H9 (cell line): ENCODE measurements at regions not wholly inside any gene's neighbourhood (a gene's known extent, or its start where the extent isn't known, plus 50 kb on each side); places are given as distances from the start of the nearest gene placed in this dataset.

Experiments
- DNase-seq: peaks from one replicate; pipeline ENCODE4 v3.0.0-alpha.2; 2017
- H2AFZ ChIP-seq: one replicate; pipeline ENCODE4 v1.6.1; 2013; ENCODE audit warnings: mild to moderate bottlenecking, low read length, control low read depth, moderate library complexity
- H2AK5ac ChIP-seq: 2 replicates; pipeline ENCODE4 v1.6.1; 2013; ENCODE audit warnings: low read length, control low read depth, mixed read lengths; ENCODE audit not compliant: insufficient read length
- H2BK120ac ChIP-seq: one replicate; pipeline ENCODE4 v1.6.1; 2013; ENCODE audit warnings: low read depth, mild to moderate bottlenecking, low read length, control low read depth, inconsistent platforms; ENCODE audit not compliant: poor library complexity, severe bottlenecking
- H2BK12ac ChIP-seq: 2 replicates; pipeline ENCODE4 v1.6.1; 2013; ENCODE audit warnings: low read length, control low read depth, mixed read lengths, low read depth; ENCODE audit not compliant: insufficient read length
- H2BK15ac ChIP-seq: 2 replicates; pipeline ENCODE4 v1.6.1; 2013; ENCODE audit warnings: low read depth, low read length, control low read depth
- H2BK20ac ChIP-seq: one replicate; pipeline ENCODE4 v1.6.1; 2013; ENCODE audit warnings: low read depth, mild to moderate bottlenecking, low read length, control low read depth, inconsistent platforms; ENCODE audit not compliant: poor library complexity, severe bottlenecking
- H2BK5ac ChIP-seq: 2 replicates; pipeline ENCODE4 v1.6.1; 2013; ENCODE audit warnings: low read length, control low read depth, mixed read lengths; ENCODE audit not compliant: insufficient read length
- H3K14ac ChIP-seq: 2 replicates; pipeline ENCODE4 v1.6.1; 2013; ENCODE audit warnings: low read length, control low read depth; ENCODE audit not compliant: insufficient read depth
- H3K18ac ChIP-seq: 2 replicates; pipeline ENCODE4 v1.6.1; 2013; ENCODE audit warnings: low read depth, mild to moderate bottlenecking, mixed read lengths, low read length, control low read depth; ENCODE audit not compliant: insufficient read length
- H3K23ac ChIP-seq: 2 replicates; pipeline ENCODE4 v1.6.1; 2013; ENCODE audit warnings: low read length, control low read depth, mixed read lengths, low read depth; ENCODE audit not compliant: insufficient read length
- H3K23me2 ChIP-seq: 2 replicates; pipeline ENCODE4 v1.6.1; 2013; ENCODE audit warnings: low read depth, mild to moderate bottlenecking, mixed read lengths, low read length, control low read depth; ENCODE audit not compliant: insufficient read length, poor library complexity, severe bottlenecking
- H3K27ac ChIP-seq: 2 replicates; pipeline ENCODE4 v1.5.1; 2013; ENCODE audit warnings: low read length, control low read depth, mixed read lengths, low read depth; ENCODE audit not compliant: insufficient read length
- H3K27me3 ChIP-seq: 2 replicates; pipeline ENCODE4 v1.6.1; 2013; ENCODE audit warnings: low read length, control low read depth, inconsistent platforms; ENCODE audit not compliant: insufficient read depth
- H3K4ac ChIP-seq: 2 replicates; pipeline ENCODE4 v1.6.1; 2013; ENCODE audit warnings: low read depth, mild to moderate bottlenecking, control low read depth, inconsistent platforms, low read length, moderate library complexity
- H3K4me1 ChIP-seq: 2 replicates; pipeline ENCODE4 v1.6.1; 2013; ENCODE audit warnings: low read length, control low read depth, inconsistent platforms; ENCODE audit not compliant: insufficient read depth
- H3K4me2 ChIP-seq: 2 replicates; pipeline ENCODE4 v1.6.1; 2013; ENCODE audit warnings: low read length, control low read depth, mixed read lengths; ENCODE audit not compliant: insufficient read length, insufficient read depth
- H3K56ac ChIP-seq: 2 replicates; pipeline ENCODE4 v1.6.1; 2013; ENCODE audit warnings: low read depth, mild to moderate bottlenecking, mixed read lengths, low read length, control low read depth; ENCODE audit not compliant: insufficient read length
- H3K79me1 ChIP-seq: 2 replicates; pipeline ENCODE4 v1.6.1; 2013; ENCODE audit warnings: low read depth, mild to moderate bottlenecking, moderate library complexity, low read length, control low read depth, inconsistent platforms; ENCODE audit not compliant: insufficient read depth, poor library complexity, severe bottlenecking
- H3K79me2 ChIP-seq: 2 replicates; pipeline ENCODE4 v1.6.1; 2013; ENCODE audit warnings: low read length, control low read depth, inconsistent platforms; ENCODE audit not compliant: insufficient read depth
- H3K9ac ChIP-seq: 2 replicates; pipeline ENCODE4 v1.6.1; 2013; ENCODE audit warnings: low read length, control low read depth, mixed read lengths; ENCODE audit not compliant: insufficient read length; ENCODE audit errors: extremely low read depth
- H3K9me3 ChIP-seq: one replicate; pipeline ENCODE4 v1.6.1; 2013; ENCODE audit warnings: low read depth, low read length, inconsistent platforms; ENCODE audit not compliant: control insufficient read depth
- H3T11ph ChIP-seq: one replicate; pipeline ENCODE4 v1.6.1; 2013; ENCODE audit warnings: mild to moderate bottlenecking, low read length, control low read depth, inconsistent platforms
- H4K20me1 ChIP-seq: one replicate; pipeline ENCODE4 v1.6.1; 2013; ENCODE audit not compliant: control insufficient read depth, insufficient read length, insufficient read depth
- H4K5ac ChIP-seq: 2 replicates; pipeline ENCODE4 v1.6.1; 2013; ENCODE audit warnings: low read depth, mild to moderate bottlenecking, mixed read lengths, low read length, control low read depth; ENCODE audit not compliant: insufficient read length
- H4K8ac ChIP-seq: replicated peaks from 2 replicates; pipeline ENCODE4 v1.6.1; 2013; ENCODE audit warnings: low read length, control low read depth, mixed read lengths, low read depth; ENCODE audit not compliant: insufficient read length
- H4K91ac ChIP-seq: 2 replicates; pipeline ENCODE4 v1.6.1; 2013; ENCODE audit warnings: low read depth, mild to moderate bottlenecking, moderate library complexity, mixed read lengths, low read length, control low read depth; ENCODE audit not compliant: insufficient read length
- H3K27ac Mint-ChIP-seq, 3 experiments: 2 replicates in 2 of 3; 3 replicates in 1 of 3; pipeline ENCODE4 v1.8.0; 2020 to 2021; ENCODE audit warnings: mixed read lengths in 3 of 3, mild to moderate bottlenecking in 1 of 3, moderate library complexity in 1 of 3
- H3K27me3 Mint-ChIP-seq: 2 replicates; pipeline ENCODE4 v1.8.0; 2021; ENCODE audit warnings: low read depth, mild to moderate bottlenecking, moderate library complexity, mixed read lengths
- H3K36me3 Mint-ChIP-seq, 3 experiments: 2 replicates in 2 of 3; 3 replicates in 1 of 3; pipeline ENCODE4 v1.8.0; 2020 to 2021; ENCODE audit warnings: low read depth in 3 of 3, mixed read lengths in 3 of 3; ENCODE audit not compliant: insufficient read depth in 1 of 3
- H3K4me1 Mint-ChIP-seq, 2 experiments: 2 replicates each; pipeline ENCODE4 v1.8.0; 2020; ENCODE audit warnings: mixed read lengths in 2 of 2
- H3K4me3 Mint-ChIP-seq, 2 experiments: 2 replicates in 1 of 2; 3 replicates in 1 of 2; pipeline ENCODE4 v1.8.0; 2020 to 2021; ENCODE audit warnings: mild to moderate bottlenecking in 2 of 2, mixed read lengths in 2 of 2, moderate library complexity in 1 of 2
- H3K9me3 Mint-ChIP-seq, 2 experiments: 2 replicates in 1 of 2; 3 replicates in 1 of 2; pipeline ENCODE4 v1.8.0; 2020; ENCODE audit warnings: mild to moderate bottlenecking in 2 of 2, mixed read lengths in 2 of 2, moderate library complexity in 1 of 2
- CTCF ChIP-seq: fragments of 200-600 bp; sonication (generic); conservative IDR thresholded peaks from 3 replicates; pipeline ENCODE4 v1.8.0; 2021; ENCODE audit warnings: antibody characterized with exemption, mild to moderate bottlenecking
- WGBS: extraction: QIAGEN DNeasy Blood & Tissue Kit; methylation state at CpG from one replicate; pipeline ENCODE4 v1.1.7; 2013; ENCODE audit warnings: missing lambda C conversion rate, low lambda C conversion rate, mixed read lengths; ENCODE audit not compliant: insufficient read length; ENCODE audit errors: extremely low coverage; 5-methylcytosine and 5-hydroxymethylcytosine counted together

- Histone ChIP-seq H3K79me1 (no peaks in the 10 kb centered on the region), H3K23ac (no peak overlapping the region), H3K27me3 (no peaks in the 10 kb centered on the region), H3K27ac (no peak overlapping the region), H4K8ac (no peak overlapping the region), H3K4ac (no peak overlapping the region), H2BK15ac (no peak overlapping the region), H3K56ac (no peak overlapping the region), H4K91ac (no peak overlapping the region), H3K9me3 (no peaks in the 10 kb centered on the region), H3K14ac (no peak overlapping the region; the same call in 1 of the 2 replicates), H2BK12ac (no peak overlapping the region), H2BK5ac (no peak overlapping the region), H3K18ac (no peak overlapping the region), H3K9ac (no peak overlapping the region), H3K79me2 (no peaks in the 10 kb centered on the region), H2AFZ (no peak overlapping the region), H3K23me2 (no peaks in the 10 kb centered on the region), H4K5ac (no peak overlapping the region), H2BK20ac (no peak overlapping the region), H3T11ph (no peak overlapping the region), H3K4me2 (no peak overlapping the region), H4K20me1 (no peaks in the 10 kb centered on the region), H3K4me1 (no peaks in the 10 kb centered on the region), H2AK5ac (no peak overlapping the region), H2BK120ac (no peak overlapping the region)
- H3K27ac Mint-ChIP-seq = no peak overlapping the region
- no CpG with 5 or more reads among the region's 3 CpGs for WGBS
- H3K36me3 Mint-ChIP-seq = peaks cover 30 to 44% (median 39%) of the 10 kb centered on the region in 3 experiments
- no peaks in the 10 kb centered on the region for H3K27me3 Mint-ChIP-seq
- DNase-seq = no peak
- H3K4me3 Mint-ChIP-seq = no peak overlapping the region
- peaks cover 4% of the 10 kb centered on the region in 2 experiments; a peak in 1 of 5 replicates for H3K9me3 Mint-ChIP-seq
- peaks cover 18 to 26% of the 10 kb centered on the region in 2 experiments for H3K4me1 Mint-ChIP-seq
- no peak for TF ChIP-seq CTCF
These were observed 195.2 kb downstream of the GLI2 start for GRCh38 chr2:120930864-120931263.
